ENCODE measurements at regions not wholly inside any gene's neighbourhood (a gene's known extent, or its start where the extent isn't known, plus 50 kb on each side); places are given as distances from the start of the nearest gene placed in this dataset.
"Not testable (repeated sequence)": the region's sequence is repeated elsewhere in the genome, so short reads cannot be mapped to it uniquely, and the experiment has no call there.

GRCh38 chr12:86727160-86727559 lies 471.0 kb upstream of the MGAT4C start:
- no peak for DNase-seq

- no peak for DNase-seq
These were observed 468.5 kb upstream of the MGAT4C start for GRCh38 chr12:86724716-86725115.

GRCh38 chr12:86723326-86723725 lies 467.1 kb upstream of the MGAT4C start:
- no peak for DNase-seq

- DNase-seq = no peak
These were observed 465.7 kb upstream of the MGAT4C start for GRCh38 chr12:86721713-86722397.

GRCh38 chr12:86719381-86719780 lies 463.2 kb upstream of the MGAT4C start:
- no peak for DNase-seq

GRCh38 chr12:86713121-86713520 lies 456.9 kb upstream of the MGAT4C start:
- DNase-seq = no peak

GRCh38 chr12:86712425-86712843 lies 456.2 kb upstream of the MGAT4C start:
- DNase-seq = no peak

- no peak for DNase-seq
These were observed 455.5 kb upstream of the MGAT4C start for GRCh38 chr12:86711731-86712130.

- DNase-seq = no peak
These were observed 453.9 kb upstream of the MGAT4C start for GRCh38 chr12:86710109-86710508.

- not testable (repeated sequence) for DNase-seq
These were observed 452.8 kb upstream of the MGAT4C start for GRCh38 chr12:86709017-86709416.

GRCh38 chr12:86698641-86698980 lies 442.4 kb upstream of the MGAT4C start:
- DNase-seq = no peak

GRCh38 chr12:86697916-86698640 lies 441.9 kb upstream of the MGAT4C start:
- no peak for DNase-seq

- DNase-seq = no peak
These were observed 427.5 kb upstream of the MGAT4C start for GRCh38 chr12:86683568-86684304.

- DNase-seq = no peak
These were observed 424.9 kb upstream of the MGAT4C start for GRCh38 chr12:86681060-86681459.

GRCh38 chr12:86675197-86675596 lies 419.0 kb upstream of the MGAT4C start:
- no peak for DNase-seq

- no peak for DNase-seq
These were observed 414.8 kb upstream of the MGAT4C start for GRCh38 chr12:86670986-86671385.

GRCh38 chr12:86669010-86669409 lies 412.8 kb upstream of the MGAT4C start:
- no peak for DNase-seq

GRCh38 chr12:86666316-86666715 lies 410.1 kb upstream of the MGAT4C start:
- DNase-seq = no peak

GRCh38 chr12:86663716-86664115 lies 407.5 kb upstream of the MGAT4C start:
- DNase-seq = no peak

GRCh38 chr12:86663173-86663572 lies 407.0 kb upstream of the MGAT4C start:
- DNase-seq = no peak

GRCh38 chr12:86662464-86662863 lies 406.3 kb upstream of the MGAT4C start:
- DNase-seq = no peak

- no peak for DNase-seq
These were observed 404.4 kb upstream of the MGAT4C start for GRCh38 chr12:86660488-86661147.

GRCh38 chr12:86659985-86660384 lies 403.8 kb upstream of the MGAT4C start:
- DNase-seq = no peak

- no peak for DNase-seq
These were observed 402.1 kb upstream of the MGAT4C start for GRCh38 chr12:86658303-86658702.

Measured in NCI-H2171 treated with DMSO at 0.1 percent for 48 hours (cell line).